Cardiac fibroblast (primary cell): ENCODE measurements at regions not wholly inside any gene's neighbourhood (a gene's known extent, or its start where the extent isn't known, plus 50 kb on each side); places are given as distances from the start of the nearest gene placed in this dataset.

ENCODE experiments used
- DNase-seq, 2 donors: peaks; one replicate each; pipeline versions ENCODE4 v3.0.0 to v3.0.0-alpha.2; 2010; ENCODE audit warnings: low read depth in 2 of 2
- H3K4me3 ChIP-seq, 2 donors: replicated peaks in 1 of 2; 1 replicate in 1 of 2; 2 replicates in 1 of 2; pipeline ENCODE4 v1.5.1; 2011; ENCODE audit warnings: low read depth in 2 of 2, low read length in 2 of 2, mild to moderate bottlenecking in 2 of 2, moderate library complexity in 1 of 2
- TF ChIP-seq, protein P1 (sequence below): IDR thresholded peaks from one replicate; pipeline ENCODE4 v1.5.1; 2011; ENCODE audit warnings: low read depth, mild to moderate bottlenecking, low read length, inconsistent platforms

- no peak for DNase-seq
- TF ChIP-seq, protein P1, sequence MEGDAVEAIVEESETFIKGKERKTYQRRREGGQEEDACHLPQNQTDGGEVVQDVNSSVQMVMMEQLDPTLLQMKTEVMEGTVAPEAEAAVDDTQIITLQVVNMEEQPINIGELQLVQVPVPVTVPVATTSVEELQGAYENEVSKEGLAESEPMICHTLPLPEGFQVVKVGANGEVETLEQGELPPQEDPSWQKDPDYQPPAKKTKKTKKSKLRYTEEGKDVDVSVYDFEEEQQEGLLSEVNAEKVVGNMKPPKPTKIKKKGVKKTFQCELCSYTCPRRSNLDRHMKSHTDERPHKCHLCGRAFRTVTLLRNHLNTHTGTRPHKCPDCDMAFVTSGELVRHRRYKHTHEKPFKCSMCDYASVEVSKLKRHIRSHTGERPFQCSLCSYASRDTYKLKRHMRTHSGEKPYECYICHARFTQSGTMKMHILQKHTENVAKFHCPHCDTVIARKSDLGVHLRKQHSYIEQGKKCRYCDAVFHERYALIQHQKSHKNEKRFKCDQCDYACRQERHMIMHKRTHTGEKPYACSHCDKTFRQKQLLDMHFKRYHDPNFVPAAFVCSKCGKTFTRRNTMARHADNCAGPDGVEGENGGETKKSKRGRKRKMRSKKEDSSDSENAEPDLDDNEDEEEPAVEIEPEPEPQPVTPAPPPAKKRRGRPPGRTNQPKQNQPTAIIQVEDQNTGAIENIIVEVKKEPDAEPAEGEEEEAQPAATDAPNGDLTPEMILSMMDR: no peak
- H3K4me3 ChIP-seq: no peak overlapping the region
Measured at GRCh38 chr6:145118224-145118623, 617.1 kb downstream of the EPM2A start.

GRCh38 chr6:145119081-145119480 lies 616.2 kb downstream of the EPM2A start:
- no peak overlapping the region for H3K4me3 ChIP-seq
- TF ChIP-seq, protein P1: no peak
- DNase-seq: no peak

GRCh38 chr6:145132709-145133108 lies 602.6 kb downstream of the EPM2A start:
- TF ChIP-seq, protein P1: no peak
- DNase-seq: no peak
- no peak overlapping the region for H3K4me3 ChIP-seq

DNA sequence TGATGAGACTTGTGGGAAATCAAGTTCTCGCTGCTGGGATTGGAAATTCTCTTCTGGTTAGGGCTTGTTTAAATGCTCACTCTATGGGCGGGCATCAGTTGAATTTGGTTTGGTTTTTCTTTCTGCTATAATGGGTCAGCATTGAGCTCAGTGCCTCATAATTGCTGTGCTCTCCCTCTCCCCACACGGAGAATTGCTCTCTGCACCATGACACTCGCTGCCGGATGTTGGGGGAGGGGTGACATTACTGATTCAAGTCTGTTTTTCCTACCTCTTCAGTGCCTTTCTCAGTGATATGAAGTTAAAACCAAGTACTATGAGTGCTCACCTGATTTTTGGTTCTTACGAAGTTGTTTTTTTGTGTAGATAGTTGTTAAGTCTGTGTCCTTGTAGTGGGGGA lies 599.6 kb downstream of the EPM2A start:
- no peak for DNase-seq
- H3K4me3 ChIP-seq: no peak overlapping the region

GRCh38 chr6:145137425-145137824 lies 597.9 kb downstream of the EPM2A start:
- peak; percentile 32 to 59 for DNase-seq
- TF ChIP-seq, protein P1: peak; percentile 16
- H3K4me3 ChIP-seq: no peak overlapping the region

More for the DNA sequence above, 599.6 kb downstream of the EPM2A start:
- TF ChIP-seq, protein P1: no peak

- TF ChIP-seq, protein P1: no peak
- H3K4me3 ChIP-seq: no peak overlapping the region
- DNase-seq: no peak
Measured at GRCh38 chr6:145138469-145139139, 596.7 kb downstream of the EPM2A start.

- no peak for DNase-seq
Measured at GRCh38 chr6:145139140-145139850, 596.0 kb downstream of the EPM2A start.

More at GRCh38 chr6:145139140-145139850, 596.0 kb downstream of the EPM2A start:
- H3K4me3 ChIP-seq: no peak overlapping the region
- TF ChIP-seq, protein P1: no peak
